OCI-LY7 (cell line): ENCODE measurements at regions not wholly inside any gene's neighbourhood (a gene's known extent, or its start where the extent isn't known, plus 50 kb on each side); places are given as distances from the start of the nearest gene placed in this dataset.

Source experiments
- BruUV-seq: library from RNA; stranded (reverse); fragments of 400-500 nt; replicated peaks from 2 replicates; lab custom pipeline; 2021; lab: Mats Ljungman, UMichigan
- CTCF ChIA-PET: fragments of 300-600 bp; sonication (Branson Sonifier 250); formaldehyde crosslinking; loops from one replicate; lab custom pipeline; 2022; ENCODE audit warnings: antibody characterized with exemption; ENCODE audit not compliant: unreplicated experiment; lab: Charles Lee
- POLR2A ChIA-PET: fragments of 300-600 bp; sonication (Branson Sonifier 250); formaldehyde crosslinking; loops from one replicate; lab custom pipeline; 2022; ENCODE audit warnings: antibody characterized with exemption; lab: Charles Lee
- DNase-seq: peaks from one replicate; pipeline ENCODE4 v3.0.0-alpha.2; 2015; ENCODE audit warnings: low spot score
- H2AFZ ChIP-seq: fragments of 200-600 bp; sonication (generic), shearing (Covaris generic); 2 replicates; pipeline ENCODE4 v1.6.1; 2014; ENCODE audit warnings: mild to moderate bottlenecking, antibody characterized with exemption, low read length, moderate library complexity
- H3K27ac ChIP-seq: fragments of 200-600 bp; sonication (generic); 2 replicates; pipeline ENCODE4 v1.5.1; 2014; ENCODE audit warnings: mixed run types, low read depth, mild to moderate bottlenecking, moderate library complexity, low read length, inconsistent platforms; ENCODE audit not compliant: poor library complexity, severe bottlenecking
- H3K36me3 ChIP-seq: fragments of 200-600 bp; sonication (generic); 2 replicates; pipeline ENCODE4 v1.6.1; 2014; ENCODE audit warnings: mild to moderate bottlenecking, antibody characterized with exemption, low read length, moderate library complexity, mixed read lengths; ENCODE audit not compliant: insufficient read depth
- H3K4me1 ChIP-seq: fragments of 200-600 bp; sonication (generic); 2 replicates; pipeline ENCODE4 v1.5.1; 2014; ENCODE audit warnings: mild to moderate bottlenecking, low read length; ENCODE audit not compliant: insufficient read depth, poor library complexity, severe bottlenecking
- H3K4me2 ChIP-seq: fragments of 200-600 bp; sonication (generic); 2 replicates; pipeline ENCODE4 v1.6.1; 2014; ENCODE audit warnings: mild to moderate bottlenecking, low read length
- H3K4me3 ChIP-seq: fragments of 200-600 bp; sonication (generic); 2 replicates; pipeline ENCODE4 v1.5.1; 2014; ENCODE audit warnings: mild to moderate bottlenecking, low read depth, low read length; ENCODE audit not compliant: poor library complexity, severe bottlenecking
- H3K79me2 ChIP-seq: fragments of 200-600 bp; sonication (generic); 2 replicates; pipeline ENCODE4 v1.6.1; 2016; ENCODE audit warnings: low read depth, mild to moderate bottlenecking, low read length, moderate library complexity, mixed read lengths; ENCODE audit not compliant: insufficient read depth
- H3K9me2 ChIP-seq: fragments of 200-600 bp; sonication (generic); 2 replicates; pipeline ENCODE4 v1.6.1; 2016; ENCODE audit warnings: mild to moderate bottlenecking, low read length, mixed read lengths; ENCODE audit not compliant: insufficient read depth
- H3K9me3 ChIP-seq: fragments of 200-600 bp; sonication (generic); 2 replicates; pipeline ENCODE4 v1.6.1; 2014; ENCODE audit warnings: mild to moderate bottlenecking, mixed run types, low read length, mixed read lengths
- H4K20me1 ChIP-seq: fragments of 200-600 bp; sonication (generic); 2 replicates; pipeline ENCODE4 v1.6.1; 2014; ENCODE audit warnings: mild to moderate bottlenecking, antibody characterized with exemption, low read length, moderate library complexity, mixed read lengths; ENCODE audit not compliant: insufficient read depth
- EZH2phosphoT487 ChIP-seq: fragments of 200-600 bp; sonication (generic); IDR thresholded peaks from 2 replicates; pipeline ENCODE4 v1.6.1; 2018; ENCODE audit warnings: low read depth, borderline replicate concordance, mild to moderate bottlenecking, mixed run types, antibody characterized with exemption, low read length, moderate library complexity, mixed read lengths
- intact Hi-C: fragments of 100-400 bp; cut with micrococcal nuclease; formaldehyde crosslinking; loops from one replicate; pipeline ENCODE4 v1.10.0; 2022; ENCODE audit not compliant: unreplicated experiment
- TF ChIP-seq, protein P1 (sequence below): fragments of 200-600 bp; sonication (generic); conservative IDR thresholded peaks from 2 replicates; pipeline ENCODE4 v1.5.1; 2014; ENCODE audit warnings: mild to moderate bottlenecking, antibody characterized with exemption, low read length, moderate library complexity, mixed read lengths

DNA sequence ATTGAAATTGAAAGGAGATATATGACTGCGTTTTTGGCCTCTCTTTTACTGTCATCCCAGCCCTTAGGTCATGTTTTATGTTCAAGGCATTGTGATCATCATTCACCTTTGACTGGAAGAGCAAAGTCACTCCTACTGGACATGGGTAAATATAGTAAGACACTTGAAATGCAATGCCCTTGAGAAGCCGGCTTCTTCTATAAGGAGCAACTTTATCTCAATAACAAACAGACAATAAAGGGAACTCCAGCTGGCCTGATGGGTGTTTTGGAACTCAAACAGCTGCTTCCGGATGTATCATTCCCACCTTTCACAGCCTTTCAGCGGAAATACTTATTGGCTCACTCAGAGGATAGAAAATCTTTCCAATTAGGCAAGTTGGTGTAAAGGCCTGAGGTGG is 65.1 kb upstream of the C4orf54 start:
- Histone ChIP-seq H3K9me2 (no peaks in the 10 kb centered on the region), H3K79me2 (no peaks in the 10 kb centered on the region), H2AFZ (no peak overlapping the region), H3K9me3 (no peaks in the 10 kb centered on the region), H3K27ac (no peak overlapping the region), H3K4me2 (no peak overlapping the region), H3K4me1 (no peaks in the 10 kb centered on the region), H3K4me3 (no peak overlapping the region), H3K36me3 (no peaks in the 10 kb centered on the region), H4K20me1 (no peaks in the 10 kb centered on the region)
- DNase-seq = no peak
- BruUV-seq = no TSS peak
- ChIA-PET POLR2A (interaction anchor here (1.0 to 1.1 kb wide), 2 partner anchors 8 to 12 kb away, joined by 3 read pairs; no protein-coding TSS in a partner anchor), CTCF (no interaction called here)
- intact Hi-C loops = no loop called here
- TF ChIP-seq, protein P1, sequence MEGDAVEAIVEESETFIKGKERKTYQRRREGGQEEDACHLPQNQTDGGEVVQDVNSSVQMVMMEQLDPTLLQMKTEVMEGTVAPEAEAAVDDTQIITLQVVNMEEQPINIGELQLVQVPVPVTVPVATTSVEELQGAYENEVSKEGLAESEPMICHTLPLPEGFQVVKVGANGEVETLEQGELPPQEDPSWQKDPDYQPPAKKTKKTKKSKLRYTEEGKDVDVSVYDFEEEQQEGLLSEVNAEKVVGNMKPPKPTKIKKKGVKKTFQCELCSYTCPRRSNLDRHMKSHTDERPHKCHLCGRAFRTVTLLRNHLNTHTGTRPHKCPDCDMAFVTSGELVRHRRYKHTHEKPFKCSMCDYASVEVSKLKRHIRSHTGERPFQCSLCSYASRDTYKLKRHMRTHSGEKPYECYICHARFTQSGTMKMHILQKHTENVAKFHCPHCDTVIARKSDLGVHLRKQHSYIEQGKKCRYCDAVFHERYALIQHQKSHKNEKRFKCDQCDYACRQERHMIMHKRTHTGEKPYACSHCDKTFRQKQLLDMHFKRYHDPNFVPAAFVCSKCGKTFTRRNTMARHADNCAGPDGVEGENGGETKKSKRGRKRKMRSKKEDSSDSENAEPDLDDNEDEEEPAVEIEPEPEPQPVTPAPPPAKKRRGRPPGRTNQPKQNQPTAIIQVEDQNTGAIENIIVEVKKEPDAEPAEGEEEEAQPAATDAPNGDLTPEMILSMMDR = no peak
- no peak for TF ChIP-seq EZH2phosphoT487

DNA sequence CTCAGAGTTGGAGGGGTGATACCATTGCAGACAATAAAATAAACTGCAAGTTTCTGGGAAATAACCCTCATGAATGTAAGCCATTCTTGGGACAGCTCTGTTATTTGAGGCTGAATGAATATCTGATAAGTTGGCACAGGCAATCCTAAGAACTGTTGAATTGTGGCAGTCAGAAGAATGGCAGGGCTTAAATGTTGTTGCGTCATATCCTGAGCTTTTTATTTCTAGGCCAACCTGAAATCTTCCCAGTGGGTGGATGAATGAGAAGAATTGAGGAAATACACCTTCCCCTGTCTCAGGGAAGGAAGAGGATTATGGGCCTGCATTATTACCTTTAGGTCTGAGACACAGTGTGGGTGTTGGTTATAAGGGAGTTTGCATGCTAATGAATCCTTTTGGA is 64.4 kb upstream of the C4orf54 start:
- ChIA-PET CTCF (no interaction called here), POLR2A (interaction anchor here (0.7 to 1.0 kb wide), 2 partner anchors 12 to 344 kb away, joined by 3 to 4 read pairs; no protein-coding TSS in a partner anchor)
- Histone ChIP-seq H4K20me1 (no peaks in the 10 kb centered on the region), H2AFZ (no peak overlapping the region), H3K4me3 (no peak overlapping the region), H3K9me3 (no peaks in the 10 kb centered on the region), H3K4me2 (no peak overlapping the region), H3K36me3 (no peaks in the 10 kb centered on the region), H3K9me2 (no peaks in the 10 kb centered on the region), H3K27ac (no peak overlapping the region), H3K4me1 (no peaks in the 10 kb centered on the region), H3K79me2 (no peaks in the 10 kb centered on the region)
- intact Hi-C loops = no loop called here
- no peak for TF ChIP-seq EZH2phosphoT487
- TF ChIP-seq, protein P1 = no peak
- no peak for DNase-seq
- BruUV-seq = no TSS peak

DNA sequence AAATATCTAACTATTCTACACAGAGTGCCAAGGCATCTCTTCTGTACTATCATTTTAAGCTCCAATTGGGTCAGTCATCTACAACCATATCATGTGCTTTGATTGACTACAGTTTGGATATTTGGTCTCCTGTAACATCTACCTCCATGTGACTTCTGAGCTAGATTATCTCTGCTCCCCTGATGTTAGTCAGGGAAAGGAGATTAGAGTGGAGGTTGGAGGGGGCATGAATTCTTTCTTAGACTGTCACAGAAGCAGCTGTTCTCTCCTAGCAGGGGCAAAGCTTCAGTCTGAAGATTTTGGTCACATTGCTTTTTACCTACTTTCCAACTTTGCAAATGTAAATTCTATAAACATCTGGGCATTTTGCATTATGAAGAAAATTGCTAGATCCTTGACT is 62.6 kb upstream of the C4orf54 start:
- BruUV-seq = no TSS peak
- H3K79me2 ChIP-seq = no peaks in the 10 kb centered on the region
- no peaks in the 10 kb centered on the region for H4K20me1 ChIP-seq
- intact Hi-C loops = no loop called here
- H3K36me3 ChIP-seq = no peaks in the 10 kb centered on the region
- no peak overlapping the region for H3K27ac ChIP-seq
- DNase-seq = no peak
- no peak for TF ChIP-seq EZH2phosphoT487
- TF ChIP-seq, protein P1 = no peak
- no peaks in the 10 kb centered on the region for H3K9me2 ChIP-seq
- H3K9me3 ChIP-seq = no peaks in the 10 kb centered on the region
- H3K4me3 ChIP-seq = no peak overlapping the region
- H3K4me2 ChIP-seq = no peak overlapping the region
- no peak overlapping the region for H2AFZ ChIP-seq
- ChIA-PET CTCF (no interaction called here), POLR2A (no interaction called here)
- no peaks in the 10 kb centered on the region for H3K4me1 ChIP-seq
